ENCODE measurements at regions not wholly inside any gene's neighbourhood (a gene's known extent, or its start where the extent isn't known, plus 50 kb on each side); places are given as distances from the start of the nearest gene placed in this dataset.
A peak's percentile ranks its signal among the peaks of the same experiment; 100 is the strongest.

DNA sequence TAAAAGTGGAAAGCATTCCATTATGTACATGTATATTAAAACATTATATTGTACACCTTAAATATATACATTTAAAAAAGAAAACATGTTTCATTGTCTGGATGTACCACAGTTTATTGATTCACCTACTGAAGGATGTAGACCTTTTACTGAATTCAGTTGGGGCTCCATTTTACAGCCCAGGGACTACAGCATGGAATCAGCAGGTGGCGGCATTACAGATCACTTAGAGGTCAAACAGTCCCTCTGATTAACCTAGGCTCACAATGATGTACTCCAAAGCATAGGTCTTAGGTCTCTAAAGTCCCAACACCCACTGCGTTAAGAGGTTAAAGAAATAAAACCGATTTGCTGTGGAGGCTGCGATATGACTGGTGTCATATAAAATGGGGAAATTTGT lies 490.9 kb downstream of the SHISA9 start:
- TF ChIP-seq RCOR1 (conservative IDR thresholded peaks at IDR 0.05; ENCODE audit: low read depth, low read length) (no peak), RAD21 (IDR thresholded peaks at IDR 0.05; ENCODE audit: insufficient read depth, low read depth, low read length) (peak; percentile 10; the same call in 1 of the 2 replicates)
- Histone ChIP-seq H3K27ac (ENCODE audit: control insufficient read depth, insufficient read depth) (no peak overlapping the region), H3K9me3 (replicated peaks; ENCODE audit: control insufficient read depth, insufficient read depth, low read length) (no peaks in the 10 kb centered on the region), H3K4me1 (ENCODE audit: control insufficient read depth, insufficient read depth, low read length) (peaks cover 28% of the 10 kb centered on the region), H3K9ac (ENCODE audit: control insufficient read depth, insufficient read depth, low read length) (no peak overlapping the region), H3K27me3 (replicated peaks in 1 of 2; ENCODE audit: control insufficient read depth in 2 of 2, insufficient read depth in 2 of 2, low read length in 1 of 2) (no peaks in the 10 kb centered on the region), H3K4me2 (ENCODE audit: control insufficient read depth, insufficient read depth) (no peak overlapping the region), H3K4me3 (no peak overlapping the region), H4K20me1 (ENCODE audit: control insufficient read depth, insufficient read depth) (no peaks in the 10 kb centered on the region), H2AFZ (ENCODE audit: control insufficient read depth, low read depth, low read length) (no peak overlapping the region; the same call in 1 of the 2 replicates), H3K79me2 (ENCODE audit: control insufficient read depth, insufficient read depth, low read length) (no peaks in the 10 kb centered on the region), H3K36me3 (ENCODE audit: control insufficient read depth in 2 of 2, insufficient read depth in 2 of 2, low read length in 1 of 2) (no peaks in the 10 kb centered on the region)
- intact Hi-C loops (cut with micrococcal nuclease; ENCODE audit: unreplicated experiment) = no loop called here
- SMC1A ChIA-PET (ENCODE audit: uncharacterized antibody, unreplicated experiment) = interaction anchor here (0.8 to 5.7 kb wide), 12 partner anchors 9 to 493 kb away, joined by 3 to 40 read pairs (median 7); no protein-coding TSS in a partner anchor
- WGBS (ENCODE audit: insufficient coverage, insufficient replicate concordance, low lambda C conversion rate, missing lambda C conversion rate) = 69% methylated on average over 4 of the region's 4 CpGs
- no peak for FAIRE-seq
- CTCF ChIA-PET = interaction anchor here (0.6 to 2.9 kb wide), 9 partner anchors 8 to 488 kb away, joined by 3 to 26 read pairs (median 4); no protein-coding TSS in a partner anchor
- RAD21 ChIA-PET (ENCODE audit: unreplicated experiment) = interaction anchor here (0.7 to 3.8 kb wide), 12 partner anchors 16 to 494 kb away, joined by 3 to 36 read pairs (median 6); no protein-coding TSS in a partner anchor
- no peak for ATAC-seq
- BruUV-seq (replicated peaks) = no TSS peak
- in situ Hi-C loops (cut with MboI) = no loop called here
- POLR2A ChIA-PET = interaction anchor here (2.0 kb wide), 1 partner anchor 34 kb away, joined by 5 read pairs; no protein-coding TSS in a partner anchor
- DNase-seq (ENCODE audit: low read depth, low spot score) = no peak

DNA sequence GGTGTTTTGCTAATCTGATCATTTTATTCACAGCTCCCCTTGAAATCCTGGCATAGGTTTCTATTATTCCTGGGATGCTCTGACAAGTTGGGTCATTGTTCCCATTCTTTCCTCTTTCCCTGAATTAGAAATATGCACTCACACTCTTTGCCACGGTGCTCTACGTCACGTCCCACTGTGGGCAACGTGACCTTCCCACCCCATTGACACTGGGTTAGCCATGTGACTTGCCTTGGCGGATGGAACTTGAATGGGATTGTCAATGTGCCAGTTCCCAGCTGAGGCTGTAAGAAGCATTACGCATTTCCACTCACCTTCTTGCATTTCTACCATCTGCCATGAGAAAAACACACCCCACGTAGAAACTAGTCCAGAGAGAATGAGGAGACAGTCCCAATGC lies 492.4 kb downstream of the SHISA9 start:
- 67% methylated on average over 7 of the region's 7 CpGs for WGBS (ENCODE audit: insufficient coverage, insufficient replicate concordance, low lambda C conversion rate, missing lambda C conversion rate)
- Histone ChIP-seq H3K9ac (ENCODE audit: control insufficient read depth, insufficient read depth, low read length) (no peak overlapping the region), H3K36me3 (ENCODE audit: control insufficient read depth in 2 of 2, insufficient read depth in 2 of 2, low read length in 1 of 2) (no peaks in the 10 kb centered on the region), H3K4me2 (ENCODE audit: control insufficient read depth, insufficient read depth) (no peak overlapping the region), H3K79me2 (ENCODE audit: control insufficient read depth, insufficient read depth, low read length) (no peaks in the 10 kb centered on the region), H4K20me1 (ENCODE audit: control insufficient read depth, insufficient read depth) (no peaks in the 10 kb centered on the region), H3K4me3 (no peak overlapping the region), H3K27me3 (replicated peaks in 1 of 2; ENCODE audit: control insufficient read depth in 2 of 2, insufficient read depth in 2 of 2, low read length in 1 of 2) (no peaks in the 10 kb centered on the region), H3K27ac (ENCODE audit: control insufficient read depth, insufficient read depth) (no peak overlapping the region), H3K9me3 (replicated peaks; ENCODE audit: control insufficient read depth, insufficient read depth, low read length) (no peaks in the 10 kb centered on the region; the same call in 2 of the 3 replicates), H3K4me1 (ENCODE audit: control insufficient read depth, insufficient read depth, low read length) (peaks cover 25% of the 10 kb centered on the region), H2AFZ (ENCODE audit: control insufficient read depth, low read depth, low read length) (no peak overlapping the region)
- ChIA-PET RAD21 (ENCODE audit: unreplicated experiment) (interaction anchor here (1.2 to 3.8 kb wide), 4 partner anchors 17 to 847 kb away, joined by 3 to 36 read pairs (median 3); no protein-coding TSS in a partner anchor), CTCF (interaction anchor here (1.8 kb wide), 1 partner anchor 45 kb away, joined by 3 read pairs; no protein-coding TSS in a partner anchor), POLR2A (no interaction called here), SMC1A (ENCODE audit: uncharacterized antibody, unreplicated experiment) (interaction anchor here (1.1 to 5.7 kb wide), 3 partner anchors 33 to 236 kb away, joined by 3 to 40 read pairs (median 3); no protein-coding TSS in a partner anchor)
- intact Hi-C loops (cut with micrococcal nuclease; ENCODE audit: unreplicated experiment) (no loop called here), in situ Hi-C loops (cut with MboI) (no loop called here)
- DNase-seq (ENCODE audit: low read depth, low spot score) = no peak
- FAIRE-seq = no peak
- BruUV-seq (replicated peaks) = no TSS peak
- ATAC-seq = no peak
- no peak for TF ChIP-seq RFX5 (IDR thresholded peaks at IDR 0.05; ENCODE audit: low read depth, low read length)
- TF ChIP-seq HDAC6 (IDR thresholded peaks at IDR 0.05; ENCODE audit: unreplicated experiment) = no peak
- TF ChIP-seq PML (IDR thresholded peaks at IDR 0.05; ENCODE audit: low read length) = no peak
- no peak for TF ChIP-seq JUND (IDR thresholded peaks at IDR 0.05; ENCODE audit: low read depth, low read length)
- TF ChIP-seq, protein P1, sequence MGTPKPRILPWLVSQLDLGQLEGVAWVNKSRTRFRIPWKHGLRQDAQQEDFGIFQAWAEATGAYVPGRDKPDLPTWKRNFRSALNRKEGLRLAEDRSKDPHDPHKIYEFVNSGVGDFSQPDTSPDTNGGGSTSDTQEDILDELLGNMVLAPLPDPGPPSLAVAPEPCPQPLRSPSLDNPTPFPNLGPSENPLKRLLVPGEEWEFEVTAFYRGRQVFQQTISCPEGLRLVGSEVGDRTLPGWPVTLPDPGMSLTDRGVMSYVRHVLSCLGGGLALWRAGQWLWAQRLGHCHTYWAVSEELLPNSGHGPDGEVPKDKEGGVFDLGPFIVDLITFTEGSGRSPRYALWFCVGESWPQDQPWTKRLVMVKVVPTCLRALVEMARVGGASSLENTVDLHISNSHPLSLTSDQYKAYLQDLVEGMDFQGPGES (IDR thresholded peaks at IDR 0.05) = no peak
- TF ChIP-seq, protein P2, sequence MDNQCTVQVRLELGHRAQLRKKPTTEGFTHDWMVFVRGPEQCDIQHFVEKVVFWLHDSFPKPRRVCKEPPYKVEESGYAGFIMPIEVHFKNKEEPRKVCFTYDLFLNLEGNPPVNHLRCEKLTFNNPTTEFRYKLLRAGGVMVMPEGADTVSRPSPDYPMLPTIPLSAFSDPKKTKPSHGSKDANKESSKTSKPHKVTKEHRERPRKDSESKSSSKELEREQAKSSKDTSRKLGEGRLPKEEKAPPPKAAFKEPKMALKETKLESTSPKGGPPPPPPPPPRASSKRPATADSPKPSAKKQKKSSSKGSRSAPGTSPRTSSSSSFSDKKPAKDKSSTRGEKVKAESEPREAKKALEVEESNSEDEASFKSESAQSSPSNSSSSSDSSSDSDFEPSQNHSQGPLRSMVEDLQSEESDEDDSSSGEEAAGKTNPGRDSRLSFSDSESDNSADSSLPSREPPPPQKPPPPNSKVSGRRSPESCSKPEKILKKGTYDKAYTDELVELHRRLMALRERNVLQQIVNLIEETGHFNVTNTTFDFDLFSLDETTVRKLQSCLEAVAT (IDR thresholded peaks at IDR 0.05) = no peak
- no peak for TF ChIP-seq NR2F1 (conservative IDR thresholded peaks at IDR 0.05)
- TF ChIP-seq YBX1 (IDR thresholded peaks at IDR 0.05) = no peak
- no peak for TF ChIP-seq SUPT20H (IDR thresholded peaks at IDR 0.05; ENCODE audit: borderline replicate concordance, control insufficient read depth, low read depth, low read length)
- no peak for TF ChIP-seq RUNX3 (IDR thresholded peaks at IDR 0.05; ENCODE audit: low read length)
